GM10248 (cell line): ENCODE measurements at regions not wholly inside any gene's neighbourhood (a gene's known extent, or its start where the extent isn't known, plus 50 kb on each side); places are given as distances from the start of the nearest gene placed in this dataset.

Source experiments
- CTCF ChIA-PET: fragments of 300-600 bp; sonication (Branson Sonifier 250); formaldehyde crosslinking; extraction: SDS; loops from one replicate; lab custom pipeline; 2021; ENCODE audit warnings: antibody characterized with exemption; lab: Yijun Ruan, JAX
- POLR2A ChIA-PET: fragments of 350-650 bp; sonication (Branson Sonifier 250); formaldehyde crosslinking; extraction: SDS; loops from one replicate; lab custom pipeline; 2020; ENCODE audit warnings: antibody characterized with exemption; lab: Yijun Ruan, JAX
- DNase-seq: peaks from one replicate; pipeline ENCODE4 v3.0.0; 2012; ENCODE audit errors: extremely low spot score
- TF ChIP-seq, protein P1 (sequence below): IDR thresholded peaks from 2 replicates; pipeline ENCODE4 v1.5.1; 2012; ENCODE audit warnings: mild to moderate bottlenecking, low read depth; ENCODE audit errors: extremely low read depth, missing control alignments, control extremely low read depth

DNA sequence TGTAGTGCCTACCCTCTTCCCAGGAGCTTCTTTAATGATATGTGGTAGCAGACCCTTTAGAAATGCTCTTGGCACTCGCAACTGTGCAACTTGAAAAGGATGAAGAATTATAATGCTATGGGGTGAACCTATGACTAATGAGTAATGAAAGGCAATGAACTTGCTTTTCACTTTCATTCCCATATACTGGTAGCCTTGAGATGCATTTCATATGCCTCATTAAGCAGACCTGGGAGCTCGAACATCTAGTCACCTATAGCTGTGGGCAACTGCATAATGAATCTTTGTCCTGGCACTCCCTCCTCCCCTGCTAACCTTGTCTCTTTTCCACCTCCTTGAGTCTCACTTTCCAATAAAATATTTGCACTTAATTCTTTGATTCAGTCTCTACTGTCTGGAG is 605.9 kb upstream of the DAB2 start:
- TF ChIP-seq, protein P1, sequence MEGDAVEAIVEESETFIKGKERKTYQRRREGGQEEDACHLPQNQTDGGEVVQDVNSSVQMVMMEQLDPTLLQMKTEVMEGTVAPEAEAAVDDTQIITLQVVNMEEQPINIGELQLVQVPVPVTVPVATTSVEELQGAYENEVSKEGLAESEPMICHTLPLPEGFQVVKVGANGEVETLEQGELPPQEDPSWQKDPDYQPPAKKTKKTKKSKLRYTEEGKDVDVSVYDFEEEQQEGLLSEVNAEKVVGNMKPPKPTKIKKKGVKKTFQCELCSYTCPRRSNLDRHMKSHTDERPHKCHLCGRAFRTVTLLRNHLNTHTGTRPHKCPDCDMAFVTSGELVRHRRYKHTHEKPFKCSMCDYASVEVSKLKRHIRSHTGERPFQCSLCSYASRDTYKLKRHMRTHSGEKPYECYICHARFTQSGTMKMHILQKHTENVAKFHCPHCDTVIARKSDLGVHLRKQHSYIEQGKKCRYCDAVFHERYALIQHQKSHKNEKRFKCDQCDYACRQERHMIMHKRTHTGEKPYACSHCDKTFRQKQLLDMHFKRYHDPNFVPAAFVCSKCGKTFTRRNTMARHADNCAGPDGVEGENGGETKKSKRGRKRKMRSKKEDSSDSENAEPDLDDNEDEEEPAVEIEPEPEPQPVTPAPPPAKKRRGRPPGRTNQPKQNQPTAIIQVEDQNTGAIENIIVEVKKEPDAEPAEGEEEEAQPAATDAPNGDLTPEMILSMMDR: no peak
- POLR2A ChIA-PET: no interaction called here
- CTCF ChIA-PET: interaction anchor here (0.8 to 1.3 kb wide), 2 partner anchors 9 to 16 kb away, joined by 4 to 5 read pairs; no protein-coding TSS in a partner anchor
- DNase-seq: no peak

DNA sequence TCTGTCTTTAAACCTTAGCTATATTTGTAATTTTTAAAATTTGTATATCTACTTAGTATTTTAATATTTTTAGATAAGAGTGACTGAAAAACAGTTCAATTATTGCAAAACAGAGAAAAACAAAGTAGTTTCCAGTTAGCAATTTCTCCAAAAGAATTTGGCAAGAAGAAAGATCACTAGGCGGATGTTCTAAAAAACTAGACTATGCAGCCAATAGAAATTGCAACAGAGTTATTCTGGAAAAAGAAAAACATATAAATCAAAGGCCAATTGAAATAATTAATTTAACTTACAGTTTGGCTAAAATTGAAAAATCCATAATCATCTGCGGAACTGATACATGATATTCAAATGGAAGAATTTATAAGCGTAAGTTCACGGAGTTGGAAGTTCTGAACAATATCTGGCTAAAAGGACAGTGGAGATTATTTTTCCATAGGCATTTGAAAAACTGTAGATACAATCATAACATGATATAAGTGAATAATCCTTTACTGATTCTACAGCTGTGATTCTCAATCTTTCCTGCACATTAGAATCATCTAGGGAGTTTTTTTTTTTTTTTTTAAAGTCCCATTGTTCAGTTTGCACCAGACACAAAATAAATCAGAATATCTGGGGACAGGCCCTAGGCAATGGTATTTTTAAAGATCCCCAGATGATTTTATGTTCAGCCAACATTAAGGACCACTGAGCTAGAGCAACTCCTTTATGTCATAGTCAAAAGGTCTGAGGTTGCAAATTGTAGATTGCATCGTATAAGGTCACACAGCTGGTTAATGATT is 605.1 kb upstream of the DAB2 start:
- ChIA-PET POLR2A (no interaction called here), CTCF (interaction anchor here (0.8 to 0.9 kb wide), 3 partner anchors 9 to 17 kb away, joined by 3 to 5 read pairs (median 4); no protein-coding TSS in a partner anchor)
- no peak for DNase-seq
- TF ChIP-seq, protein P1: no peak

DNA sequence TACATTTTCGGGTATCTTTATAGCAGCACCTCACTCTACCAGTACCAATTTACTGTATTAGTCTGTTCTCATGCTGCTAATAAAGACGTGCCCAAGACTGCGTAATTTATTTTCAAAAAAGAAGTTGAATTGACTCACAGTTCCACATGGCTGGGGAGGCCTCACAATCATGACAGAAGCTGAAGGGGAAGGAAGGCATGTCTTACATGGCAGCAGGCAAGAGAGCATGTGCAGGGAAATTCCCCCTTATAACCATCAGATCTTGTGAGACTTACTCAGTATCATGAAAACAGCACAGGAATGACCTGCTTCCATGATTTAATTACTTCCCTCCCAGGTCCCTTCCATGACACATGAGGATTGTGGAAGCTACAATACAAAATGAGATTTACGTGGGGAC is 602.6 kb upstream of the DAB2 start:
- ChIA-PET CTCF (no interaction called here), POLR2A (no interaction called here)

DNA sequence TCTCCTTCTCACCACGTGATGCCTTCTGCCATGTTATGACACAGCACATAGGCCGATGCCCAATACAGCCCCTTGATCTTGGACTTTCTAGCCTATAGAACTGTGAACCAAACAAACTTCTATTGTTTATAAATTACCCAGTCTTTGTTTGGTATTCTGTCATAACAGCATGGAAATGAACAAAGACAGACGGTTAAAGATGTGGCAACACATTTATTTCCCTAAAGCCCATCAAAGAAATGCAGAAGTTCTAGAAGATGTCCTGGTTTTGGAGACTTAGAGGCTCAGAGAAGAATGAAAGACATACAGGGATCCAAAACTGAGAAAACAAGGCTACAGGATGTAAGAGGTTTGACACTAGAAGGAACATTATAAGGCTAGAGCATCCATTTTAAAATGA is 600.8 kb upstream of the DAB2 start:
- ChIA-PET POLR2A (no interaction called here), CTCF (no interaction called here)
- DNase-seq: no peak
- TF ChIP-seq, protein P1: no peak

More for the DNA sequence above, 602.6 kb upstream of the DAB2 start:
- no peak for DNase-seq
- TF ChIP-seq, protein P1: no peak

DNA sequence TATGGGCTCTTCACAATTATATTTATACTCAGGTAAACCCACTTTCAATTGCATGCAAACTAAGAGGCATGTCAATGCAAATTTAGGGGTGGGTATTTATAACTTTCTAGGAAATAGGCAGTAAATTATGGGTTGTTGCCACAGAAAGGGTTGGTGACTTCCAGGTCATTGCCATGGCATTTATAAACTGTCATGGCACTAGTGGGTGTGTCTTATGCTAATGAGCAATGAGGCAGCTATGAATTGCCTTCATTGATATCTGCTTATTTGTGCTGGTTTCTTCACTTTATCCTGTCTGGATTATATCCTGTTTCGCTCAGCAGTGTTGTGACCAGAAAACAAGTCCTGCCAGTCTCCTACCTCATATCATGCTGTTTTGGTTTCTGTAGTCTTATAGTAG is 597.3 kb upstream of the DAB2 start:
- CTCF ChIA-PET: interaction anchor here (1.0 to 2.2 kb wide), 2 partner anchors 14 to 297 kb away, joined by 3 to 5 read pairs; no protein-coding TSS in a partner anchor
- no peak for DNase-seq
- POLR2A ChIA-PET: no interaction called here
- TF ChIP-seq, protein P1: no peak

DNA sequence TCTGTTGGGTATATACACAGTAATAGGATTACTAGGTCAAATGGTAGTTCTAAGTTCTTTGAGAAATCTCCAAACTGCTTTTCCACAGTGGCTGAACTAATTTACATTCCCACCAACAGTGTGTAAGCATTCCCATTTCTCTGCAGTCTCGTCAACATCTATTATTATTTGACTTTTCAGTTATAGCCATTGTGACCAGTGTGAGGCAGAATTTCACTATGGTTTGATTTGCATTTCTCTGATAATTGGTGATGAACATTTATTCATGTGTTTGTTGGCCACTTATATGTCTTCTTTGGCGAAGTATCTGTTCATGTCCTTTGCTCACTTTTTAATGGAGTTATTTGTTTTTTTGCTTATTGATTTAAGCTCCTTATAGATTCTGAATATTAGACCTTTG is 596.2 kb upstream of the DAB2 start:
- no peak for DNase-seq
- ChIA-PET CTCF (interaction anchor here (1.0 to 2.2 kb wide), 3 partner anchors 8 to 298 kb away, joined by 3 to 5 read pairs (median 3); no protein-coding TSS in a partner anchor), POLR2A (no interaction called here)
- TF ChIP-seq, protein P1: no peak
